GM21529 (cell line): ENCODE measurements at regions not wholly inside any gene's neighbourhood (a gene's known extent, or its start where the extent isn't known, plus 50 kb on each side); places are given as distances from the start of the nearest gene placed in this dataset.

Experiments used
- ATAC-seq: cut with Tn5 transposase; IDR thresholded peaks from one replicate; pipeline ENCODE4 v1.9.1; 2021; ENCODE audit not compliant: unreplicated experiment

GRCh38 chr21:41594268-41594667, 86.3 kb upstream of the TMPRSS2 start:
- no peak for ATAC-seq

GRCh38 chr21:41593760-41594138, 85.8 kb upstream of the TMPRSS2 start:
- no peak for ATAC-seq

- no peak for ATAC-seq
Measured at GRCh38 chr21:41593051-41593759, 85.2 kb upstream of the TMPRSS2 start.

- no peak for ATAC-seq
Measured at GRCh38 chr21:41589620-41590175, 81.7 kb upstream of the TMPRSS2 start.

- no peak for ATAC-seq
Measured at GRCh38 chr21:41589131-41589530, 81.2 kb upstream of the TMPRSS2 start.

GRCh38 chr21:41585199-41585994, 77.4 kb upstream of the TMPRSS2 start:
- ATAC-seq: no peak

- no peak for ATAC-seq
Measured at GRCh38 chr21:41584603-41585176, 76.7 kb upstream of the TMPRSS2 start.

- ATAC-seq: no peak
Measured at GRCh38 chr21:41583274-41583790, 75.4 kb upstream of the TMPRSS2 start.

GRCh38 chr21:41582866-41583265, 74.9 kb upstream of the TMPRSS2 start:
- ATAC-seq: no peak

GRCh38 chr21:41582298-41582840, 74.4 kb upstream of the TMPRSS2 start:
- ATAC-seq: no peak

GRCh38 chr21:41581592-41582228, 73.8 kb upstream of the TMPRSS2 start:
- ATAC-seq: no peak

- ATAC-seq: no peak
Measured at GRCh38 chr21:41580758-41581554, 73.0 kb upstream of the TMPRSS2 start.

- ATAC-seq: no peak
Measured at GRCh38 chr21:41579692-41580091, 71.7 kb upstream of the TMPRSS2 start.

GRCh38 chr21:41578716-41579115, 70.8 kb upstream of the TMPRSS2 start:
- no peak for ATAC-seq

- no peak for ATAC-seq
Measured at GRCh38 chr21:41578083-41578482, 70.1 kb upstream of the TMPRSS2 start.

GRCh38 chr21:41576013-41576615, 68.2 kb upstream of the TMPRSS2 start:
- ATAC-seq: no peak

- no peak for ATAC-seq
Measured at GRCh38 chr21:41573902-41574690, 66.1 kb upstream of the TMPRSS2 start.

- ATAC-seq: no peak
Measured at GRCh38 chr21:41571938-41572510, 64.1 kb upstream of the TMPRSS2 start.
